Upper lobe of left lung (tissue), 6 donors: ENCODE measurements at regions not wholly inside any gene's neighbourhood (a gene's known extent, or its start where the extent isn't known, plus 50 kb on each side); places are given as distances from the start of the nearest gene placed in this dataset.
A peak's percentile ranks its signal among the peaks of the same experiment; 100 is the strongest.

ENCODE experiments used
- ATAC-seq, 2 donors: fragments of 200-7000 bp; cut with Tn5 transposase; one replicate each; pipeline ENCODE4 v1.9.1; 2022; ENCODE audit warnings: mild to moderate bottlenecking in 2 of 2, moderate library complexity in 2 of 2; ENCODE audit not compliant: low FRiP score in 2 of 2
- DNase-seq, 2 donors: peaks; one replicate each; pipeline ENCODE4 v3.0.0-alpha.2; 2019 to 2020
- H3K27ac ChIP-seq, 4 donors: fragments of 200-600 bp; sonication (generic); one replicate each; pipeline ENCODE4 v1.5.1; 2016 to 2019
- H3K27me3 ChIP-seq, 4 donors: fragments of 200-600 bp; sonication (generic); one replicate each; pipeline ENCODE4 v1.5.1; 2017 to 2019
- H3K36me3 ChIP-seq, 4 donors: fragments of 200-600 bp; sonication (generic); one replicate each; pipeline ENCODE4 v1.5.1; 2016 to 2019
- H3K4me1 ChIP-seq, 4 donors: fragments of 200-600 bp; sonication (generic); one replicate each; pipeline ENCODE4 v1.5.1; 2018 to 2019
- H3K4me3 ChIP-seq, 4 donors: fragments of 200-600 bp; sonication (generic); one replicate each; pipeline ENCODE4 v1.5.1; 2017 to 2019; ENCODE audit warnings: mild to moderate bottlenecking in 2 of 4, moderate library complexity in 1 of 4
- H3K9me3 ChIP-seq, 4 donors: fragments of 200-600 bp; sonication (generic); one replicate each; pipeline ENCODE4 v1.5.1; 2018 to 2019
- CTCF ChIP-seq, 6 experiments: fragments of 450-650 bp in 4 of 6; fragments of 200-600 bp in 2 of 6; sonication (generic) in 2 of 6; IDR thresholded peaks; one replicate each; pipeline ENCODE4 v1.5.1; 2016 to 2019; ENCODE audit warnings: antibody characterized with exemption in 6 of 6
- EP300 ChIP-seq, 4 donors: sonication (generic); formaldehyde crosslinking; IDR thresholded peaks; one replicate each; pipeline ENCODE4 v1.5.1; 2017; ENCODE audit warnings: antibody characterized with exemption in 4 of 4, control low read depth in 2 of 4
- POLR2A ChIP-seq, 4 donors: fragments of 450-650 bp; IDR thresholded peaks; one replicate each; pipeline ENCODE4 v1.5.1; 2016 to 2017; ENCODE audit warnings: antibody characterized with exemption in 4 of 4, mild to moderate bottlenecking in 2 of 4
- POLR2AphosphoS5 ChIP-seq, 2 donors: sonication (generic); formaldehyde crosslinking; IDR thresholded peaks; one replicate each; pipeline ENCODE4 v1.5.1; 2017; ENCODE audit warnings: antibody characterized with exemption in 2 of 2
- WGBS, 2 donors: methylation state at CpG; one replicate each; pipeline ENCODE4 v1.1.5; 2017 to 2018; 5-methylcytosine and 5-hydroxymethylcytosine counted together
- donor health status: DM: no; HTN: no; CAD: no; lungs with moderate emphysema.
- donor health status: DM: no; HTN: yes; CAD: no; lungs with severe emphysema.

DNA sequence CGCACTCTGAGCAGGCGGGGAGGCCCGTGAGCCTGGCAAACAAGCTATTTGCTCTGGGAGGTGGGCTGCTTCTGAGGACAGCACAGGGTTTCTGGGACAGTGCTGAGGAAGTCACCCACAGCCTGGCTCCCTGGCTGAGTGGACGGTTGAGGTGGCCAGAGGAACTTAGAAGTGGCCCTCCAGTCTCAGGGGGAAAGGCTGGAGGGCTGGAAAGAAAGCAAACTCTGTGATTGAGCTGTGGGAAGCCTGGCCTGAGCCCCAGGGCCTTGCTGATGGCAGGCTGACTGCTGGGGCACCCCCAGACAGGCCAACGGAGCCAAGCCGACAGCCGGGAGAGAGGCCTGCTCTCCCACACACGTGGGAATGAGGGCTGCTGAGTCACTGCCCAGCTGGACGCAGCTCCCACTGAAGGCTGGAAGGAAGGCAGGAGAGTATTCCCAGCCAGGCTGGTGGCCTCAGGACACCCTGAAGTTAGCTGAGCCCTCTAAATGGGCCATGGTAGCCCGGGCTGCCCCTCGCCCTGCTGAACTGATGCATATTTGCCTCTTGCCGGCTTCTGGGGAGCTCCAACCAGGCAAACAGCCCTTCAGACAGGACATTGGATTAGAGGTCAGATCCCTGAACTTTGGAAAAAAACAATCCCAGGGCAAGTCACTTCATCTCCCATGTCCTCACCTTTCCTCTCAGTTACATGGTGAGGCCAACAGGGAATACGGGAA, 98.0 kb upstream of the TLE3 start:
- Histone ChIP-seq H3K9me3 (peaks cover 0 to 4% (median 0%) of the 10 kb centered on the region in 4 donors), H3K27ac (peak overlapping the region in 2 of 4 donors; percentile 1 to 40), H3K27me3 (no peaks in the 10 kb centered on the region), H3K36me3 (no peaks in the 10 kb centered on the region), H3K4me3 (no peak overlapping the region), H3K4me1 (peaks cover 9 to 15% (median 13%) of the 10 kb centered on the region in 4 donors)
- peak; percentile 40 to 41 for TF ChIP-seq POLR2AphosphoS5 (IDR thresholded peaks at IDR 0.05)
- no peak for TF ChIP-seq CTCF (IDR thresholded peaks at IDR 0.05)
- ATAC-seq (peak; percentile 76 to 91), DNase-seq (peak; percentile 33 to 80)
- WGBS, 2 donors, result 82 to 87% methylated on average over 6 to 13 of the region's 13 CpGs

DNA sequence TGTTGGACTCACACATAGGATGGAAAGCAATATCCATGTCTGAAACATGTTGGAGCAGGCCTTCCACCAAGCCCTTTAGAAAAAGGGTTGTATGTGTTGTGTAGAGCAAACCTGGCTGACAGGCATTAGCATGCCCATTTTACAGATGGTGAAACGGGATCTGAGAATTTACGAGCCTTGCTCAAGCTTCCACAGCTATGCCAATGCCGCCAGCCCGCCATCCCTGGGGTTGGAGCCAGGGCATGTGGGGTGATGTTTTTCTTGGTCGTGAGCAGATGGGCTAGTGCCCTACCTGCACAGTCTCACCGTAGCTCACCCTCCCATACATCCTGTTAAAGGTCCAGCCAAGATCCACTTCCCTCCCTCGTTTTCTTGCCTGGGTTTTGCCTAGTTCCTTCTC, 97.5 kb upstream of the TLE3 start:
- Histone ChIP-seq H3K36me3 (no peaks in the 10 kb centered on the region), H3K9me3 (peaks cover 0 to 4% (median 0%) of the 10 kb centered on the region in 4 donors), H3K4me1 (peaks cover 6 to 11% (median 10%) of the 10 kb centered on the region in 4 donors), H3K27me3 (no peaks in the 10 kb centered on the region), H3K4me3 (no peak overlapping the region), H3K27ac (peak overlapping the region in 2 of 4 donors; percentile 1 to 40)
- DNase-seq (no peak), ATAC-seq (no peak)
- 76 to 77% methylated on average over 7 of the region's 7 CpGs for WGBS, 2 donors
- no peak for TF ChIP-seq POLR2A (IDR thresholded peaks at IDR 0.05)
- no peak for TF ChIP-seq EP300 (IDR thresholded peaks at IDR 0.05)
- TF ChIP-seq POLR2AphosphoS5 (IDR thresholded peaks at IDR 0.05), result no peak
- no peak for TF ChIP-seq CTCF (IDR thresholded peaks at IDR 0.05)

DNA sequence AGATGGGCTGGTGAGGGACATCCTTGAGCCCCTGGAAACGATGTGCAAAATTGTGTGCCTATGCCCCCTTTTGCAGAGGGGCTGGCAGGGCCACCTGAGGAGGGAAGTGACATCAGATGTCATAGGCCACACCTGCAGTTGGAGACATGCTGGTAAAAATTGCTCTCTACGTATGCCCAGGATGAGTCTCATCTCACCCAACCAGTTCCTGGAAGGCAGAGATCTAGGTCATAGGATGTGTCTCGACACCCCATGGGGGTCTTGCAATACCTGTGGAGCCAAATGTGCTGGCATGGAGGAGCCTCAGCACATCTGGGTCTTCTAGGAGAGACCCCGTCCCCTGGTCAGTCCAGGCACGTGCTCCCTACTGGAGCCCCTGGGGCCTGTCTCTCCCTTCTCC, 96.5 kb upstream of the TLE3 start:
- no peak for TF ChIP-seq EP300 (IDR thresholded peaks at IDR 0.05)
- TF ChIP-seq POLR2A (IDR thresholded peaks at IDR 0.05), result no peak
- TF ChIP-seq CTCF (IDR thresholded peaks at IDR 0.05), result no peak
- no peak for TF ChIP-seq POLR2AphosphoS5 (IDR thresholded peaks at IDR 0.05)
- no peaks in the 10 kb centered on the region for H3K27me3 ChIP-seq
- WGBS, 2 donors, result 91 to 100% methylated on average over 3 to 5 of the region's 5 CpGs
- ATAC-seq, result no peak
- H3K27ac ChIP-seq, result no peak overlapping the region
- H3K36me3 ChIP-seq, result no peaks in the 10 kb centered on the region
- DNase-seq, result no peak
- no peak overlapping the region for H3K4me3 ChIP-seq
- peaks cover 0 to 4% (median 0%) of the 10 kb centered on the region in 4 donors for H3K9me3 ChIP-seq
- H3K4me1 ChIP-seq, result peaks cover 6 to 11% (median 7%) of the 10 kb centered on the region in 4 donors

GRCh38 chr15:70193734-70194133, 96.0 kb upstream of the TLE3 start:
- no peak for TF ChIP-seq POLR2AphosphoS5 (IDR thresholded peaks at IDR 0.05)
- no peak for TF ChIP-seq POLR2A (IDR thresholded peaks at IDR 0.05)
- TF ChIP-seq CTCF (IDR thresholded peaks at IDR 0.05), result no peak
- TF ChIP-seq EP300 (IDR thresholded peaks at IDR 0.05), result no peak
- no peaks in the 10 kb centered on the region for H3K27me3 ChIP-seq
- DNase-seq (no peak), ATAC-seq (no peak)
- no peak overlapping the region for H3K27ac ChIP-seq
- peaks cover 6 to 11% (median 7%) of the 10 kb centered on the region in 4 donors for H3K4me1 ChIP-seq
- H3K9me3 ChIP-seq, result peaks cover 0 to 4% (median 0%) of the 10 kb centered on the region in 4 donors
- no peaks in the 10 kb centered on the region for H3K36me3 ChIP-seq
- no peak overlapping the region for H3K4me3 ChIP-seq
- WGBS, 2 donors, result 82 to 95% methylated on average over 9 of the region's 9 CpGs

GRCh38 chr15:70192490-70192889, 94.8 kb upstream of the TLE3 start:
- H3K27ac ChIP-seq, result no peak overlapping the region
- peaks cover 0 to 4% (median 0%) of the 10 kb centered on the region in 4 donors for H3K9me3 ChIP-seq
- no peaks in the 10 kb centered on the region for H3K27me3 ChIP-seq
- TF ChIP-seq EP300 (IDR thresholded peaks at IDR 0.05) (no peak), POLR2AphosphoS5 (IDR thresholded peaks at IDR 0.05) (no peak), POLR2A (IDR thresholded peaks at IDR 0.05) (no peak), CTCF (IDR thresholded peaks at IDR 0.05) (no peak)
- 86 to 93% methylated on average over 9 of the region's 9 CpGs for WGBS, 2 donors
- no peaks in the 10 kb centered on the region for H3K36me3 ChIP-seq
- peaks cover 6 to 11% (median 7%) of the 10 kb centered on the region in 4 donors for H3K4me1 ChIP-seq
- DNase-seq, result no peak
- no peak overlapping the region for H3K4me3 ChIP-seq
- ATAC-seq, result no peak
